ENCODE measurements at regions not wholly inside any gene's neighbourhood (a gene's known extent, or its start where the extent isn't known, plus 50 kb on each side); places are given as distances from the start of the nearest gene placed in this dataset.
"Not testable (repeated sequence)": the region's sequence is repeated elsewhere in the genome, so short reads cannot be mapped to it uniquely, and the experiment has no call there.

GRCh38 chr5:57653636-57654290, 171.2 kb upstream of the ACTBL2 start:
- DNase-seq = no peak

DNA sequence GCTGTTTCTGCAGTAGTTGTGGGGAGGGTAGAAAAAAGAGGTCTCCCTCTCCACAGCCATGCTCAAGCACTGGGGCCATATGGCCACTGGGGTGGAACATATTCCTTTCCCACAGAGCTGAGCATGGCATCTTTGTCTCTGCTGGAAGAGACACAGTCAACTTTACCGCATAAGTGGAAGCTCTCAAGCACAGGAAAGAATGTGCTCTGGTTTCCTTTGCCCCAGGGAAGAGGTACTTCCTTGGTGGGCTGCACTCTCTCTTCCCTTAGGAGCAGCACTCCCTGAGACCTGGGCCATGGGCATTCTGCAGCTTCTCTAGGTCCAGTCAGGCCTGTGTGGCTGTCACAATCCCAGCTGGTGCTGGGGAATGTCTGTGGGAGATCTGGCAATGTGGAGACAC, 168.5 kb upstream of the ACTBL2 start:
- DNase-seq = no peak

DNA sequence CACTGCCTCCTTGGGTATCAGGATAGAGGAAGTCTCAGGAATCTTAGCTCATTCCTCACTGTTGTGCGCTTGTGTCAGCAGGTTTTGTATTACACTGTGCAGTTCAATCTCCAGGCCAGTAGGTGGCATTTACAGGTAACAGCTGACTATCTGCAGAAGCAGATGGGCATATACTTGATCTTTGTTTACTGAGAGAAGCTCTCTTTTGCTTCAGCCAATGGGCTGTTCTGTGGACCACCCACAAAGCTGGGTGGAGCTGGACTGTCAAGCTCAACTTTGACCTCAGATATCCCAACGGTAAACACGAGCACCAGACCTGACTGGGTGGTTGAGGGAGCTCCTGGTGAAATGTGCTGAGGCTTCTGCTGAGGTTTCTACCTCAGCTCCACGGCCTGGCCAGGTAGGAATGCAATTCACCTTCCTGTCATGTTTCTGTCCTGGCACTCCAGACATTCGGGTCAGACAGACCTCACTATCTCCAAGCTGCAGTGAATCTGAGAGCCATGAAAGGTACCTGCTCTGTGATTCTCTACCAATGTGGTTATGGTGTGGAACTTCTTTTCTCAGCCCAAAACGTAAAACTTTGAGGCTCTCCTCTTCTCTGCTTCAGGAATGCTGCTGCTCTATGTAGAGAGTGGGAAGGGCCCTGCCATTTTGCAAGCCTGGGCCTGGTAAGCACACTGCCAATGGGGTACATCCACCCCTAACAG, 167.9 kb upstream of the ACTBL2 start:
- no peak for DNase-seq

DNA sequence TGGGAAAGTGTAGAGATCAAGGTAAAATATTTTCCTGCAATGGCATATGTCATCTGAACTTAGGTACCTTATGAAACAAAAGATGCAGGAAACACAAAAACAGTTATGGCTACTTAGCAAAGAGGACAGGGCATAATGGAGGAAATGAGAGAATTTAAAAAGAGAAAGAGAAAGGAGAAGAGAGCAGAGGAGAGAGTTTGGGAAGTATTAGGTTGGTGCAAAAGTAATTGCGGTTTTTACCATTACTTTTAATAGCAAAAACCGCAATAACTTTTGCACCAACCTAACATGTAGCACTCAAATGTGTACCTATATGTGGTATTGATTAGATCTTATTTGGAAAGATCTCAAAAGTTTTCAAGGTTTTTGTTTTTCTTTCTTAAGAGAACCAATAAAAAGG, 160.1 kb upstream of the ACTBL2 start:
- DNase-seq = no peak

DNA sequence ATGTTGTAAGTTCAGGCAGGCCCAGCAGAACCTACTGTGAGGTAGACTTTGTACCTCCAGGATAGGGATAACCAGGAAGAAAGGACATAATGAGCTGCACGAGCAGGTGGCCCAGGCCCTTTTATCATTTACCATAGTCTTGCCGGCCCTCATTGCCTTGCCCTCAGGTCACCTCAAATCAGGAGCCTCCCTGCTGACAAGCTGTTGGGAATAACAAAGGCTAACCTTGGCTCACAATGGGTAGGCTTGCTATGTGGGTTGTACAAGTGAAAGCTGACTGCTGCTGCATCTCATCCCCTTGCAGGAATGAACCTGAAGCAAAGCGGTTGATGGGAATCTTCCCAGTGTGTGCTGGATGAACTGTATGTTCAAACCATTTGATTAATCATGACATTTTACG, 159.5 kb upstream of the ACTBL2 start:
- no peak for DNase-seq

GRCh38 chr5:57635146-57635777, 152.7 kb upstream of the ACTBL2 start:
- no peak for DNase-seq

DNA sequence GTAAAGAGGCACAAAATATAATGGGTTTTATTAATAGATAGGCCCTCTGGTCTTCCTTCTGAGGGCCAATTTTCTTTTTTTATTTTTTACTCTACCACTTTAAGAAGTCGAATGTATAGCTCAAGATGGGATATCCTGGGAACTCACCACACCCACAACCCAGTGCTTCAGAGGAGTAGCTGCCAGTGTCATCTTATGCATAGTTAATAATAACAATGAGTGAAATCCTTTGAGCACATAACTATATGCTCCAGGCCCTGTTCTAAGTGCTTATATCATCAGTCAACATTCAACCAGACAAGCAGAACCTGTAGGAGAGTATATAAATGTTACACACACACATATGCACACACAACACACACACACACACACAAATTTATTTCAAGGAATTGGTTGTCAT, 150.3 kb upstream of the ACTBL2 start:
- DNase-seq = no peak

DNA sequence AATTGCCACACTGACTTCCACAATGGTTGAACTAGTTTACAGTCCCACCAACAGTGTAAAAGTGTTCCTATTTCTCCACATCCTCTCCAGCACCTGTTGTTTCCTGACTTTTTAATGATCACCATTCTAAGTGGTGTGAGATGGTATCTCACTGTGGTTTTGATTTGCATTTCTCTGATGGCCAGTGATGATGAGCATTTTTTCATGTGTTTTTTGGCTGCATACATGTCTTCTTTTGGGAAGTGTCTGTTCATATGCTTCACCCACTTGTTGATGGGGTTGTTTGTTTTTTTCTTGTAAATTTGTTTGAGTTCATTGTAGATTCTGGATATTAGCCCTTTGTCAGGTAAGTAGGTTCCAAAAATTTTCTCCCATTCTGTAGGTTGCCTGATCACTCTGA, 148.5 kb upstream of the ACTBL2 start:
- not testable (repeated sequence) for DNase-seq

GRCh38 chr5:57627661-57628060, 145.1 kb upstream of the ACTBL2 start:
- no peak for DNase-seq

GRCh38 chr5:57626703-57627102, 144.1 kb upstream of the ACTBL2 start:
- DNase-seq = no peak

DNA sequence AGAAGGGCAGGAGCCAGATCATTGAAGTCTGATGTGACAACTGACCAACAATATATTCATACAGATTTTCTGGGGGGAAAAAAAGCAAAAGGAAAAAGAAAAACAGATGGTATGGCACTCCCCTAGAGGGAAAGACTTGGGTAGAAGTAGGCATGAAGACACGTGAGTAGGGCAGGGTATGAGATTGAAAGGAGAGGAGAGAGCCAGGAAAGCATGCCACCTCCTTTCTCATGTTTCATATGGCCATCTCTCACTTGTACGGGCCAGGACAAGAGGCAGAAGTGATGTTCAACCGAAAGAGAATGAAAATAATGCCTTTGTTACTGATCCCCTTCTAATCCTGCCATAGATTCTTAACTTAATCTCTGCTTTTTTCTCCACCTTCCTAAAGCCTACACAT, 139.0 kb upstream of the ACTBL2 start:
- DNase-seq = no peak

DNA sequence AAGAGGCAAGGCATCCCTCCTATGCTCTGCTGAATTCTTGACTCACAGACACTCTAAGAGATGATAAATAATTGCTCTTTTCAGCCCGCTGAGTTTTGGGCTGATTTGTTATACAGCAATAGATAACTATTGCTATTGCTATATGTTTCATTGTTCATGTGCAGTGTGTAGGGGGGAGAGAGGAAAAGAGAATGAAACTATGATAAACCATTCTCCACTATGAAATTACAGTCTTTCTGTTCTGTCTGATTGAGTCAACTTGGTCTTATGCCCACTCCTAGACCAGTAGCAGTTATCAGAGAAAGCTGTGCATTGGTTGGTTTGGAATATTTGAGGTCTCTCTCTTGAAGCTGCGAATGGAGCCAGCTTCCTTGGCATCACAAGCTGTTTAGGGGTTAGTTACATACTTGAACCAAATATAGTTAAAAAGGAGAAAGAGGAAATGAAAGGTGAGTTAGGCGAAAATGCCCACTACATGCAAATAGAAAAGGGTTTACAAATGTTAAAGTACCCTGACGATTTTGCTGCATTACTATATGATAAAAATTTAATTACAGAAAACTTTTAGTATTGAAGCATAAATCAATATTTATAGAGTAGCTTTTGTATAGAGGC, 136.3 kb upstream of the ACTBL2 start:
- DNase-seq = no peak

GRCh38 chr5:57613741-57614140, 131.1 kb upstream of the ACTBL2 start:
- DNase-seq = no peak

DNA sequence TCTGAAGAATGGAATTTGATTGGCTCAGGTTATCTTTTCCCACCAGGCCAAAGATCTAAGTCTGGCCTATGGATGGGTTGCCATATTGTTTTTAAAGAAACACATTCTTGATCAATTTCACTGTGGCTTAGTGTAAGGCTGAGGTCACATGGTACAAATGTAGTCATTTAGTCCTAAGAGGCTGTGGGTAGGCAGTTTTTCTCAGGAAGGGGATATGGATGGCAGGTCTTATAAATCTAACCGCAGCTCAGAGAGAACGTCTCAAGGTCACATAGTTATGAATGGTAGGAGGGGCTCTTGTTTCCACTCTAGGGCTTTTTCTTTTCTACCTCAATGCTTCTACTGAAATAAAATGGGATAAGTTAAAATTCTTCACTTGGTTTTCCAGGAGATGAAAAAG, 128.6 kb upstream of the ACTBL2 start:
- no peak for DNase-seq

- no peak for DNase-seq
Observed at GRCh38 chr5:57608542-57608941, 125.9 kb upstream of the ACTBL2 start.

DNA sequence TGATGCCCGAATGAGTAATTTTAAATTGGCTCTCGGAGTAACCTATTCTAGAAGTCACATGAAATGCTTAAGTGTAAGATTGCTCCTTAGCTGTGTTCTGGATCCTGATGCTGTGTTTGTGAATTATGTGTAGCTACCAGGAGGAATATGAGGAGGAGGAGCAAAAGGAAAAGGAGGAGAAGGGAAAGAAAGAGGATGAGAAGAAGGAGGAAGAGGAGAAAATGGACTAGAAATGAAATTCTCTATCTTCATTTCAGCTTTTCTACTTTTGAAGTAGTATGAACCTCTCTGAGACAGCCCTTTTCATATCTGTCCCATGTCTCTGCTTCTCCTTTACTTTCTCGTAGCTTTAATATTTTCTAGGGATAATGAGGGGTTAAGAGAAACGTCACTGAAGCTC, 119.4 kb upstream of the ACTBL2 start:
- no peak for DNase-seq

- DNase-seq = no peak
Observed at GRCh38 chr5:57600321-57600720, 117.7 kb upstream of the ACTBL2 start.

GRCh38 chr5:57598756-57599155, 116.1 kb upstream of the ACTBL2 start:
- peak; percentile 1 for DNase-seq

GRCh38 chr5:57598097-57598496, 115.5 kb upstream of the ACTBL2 start:
- DNase-seq = no peak

DNA sequence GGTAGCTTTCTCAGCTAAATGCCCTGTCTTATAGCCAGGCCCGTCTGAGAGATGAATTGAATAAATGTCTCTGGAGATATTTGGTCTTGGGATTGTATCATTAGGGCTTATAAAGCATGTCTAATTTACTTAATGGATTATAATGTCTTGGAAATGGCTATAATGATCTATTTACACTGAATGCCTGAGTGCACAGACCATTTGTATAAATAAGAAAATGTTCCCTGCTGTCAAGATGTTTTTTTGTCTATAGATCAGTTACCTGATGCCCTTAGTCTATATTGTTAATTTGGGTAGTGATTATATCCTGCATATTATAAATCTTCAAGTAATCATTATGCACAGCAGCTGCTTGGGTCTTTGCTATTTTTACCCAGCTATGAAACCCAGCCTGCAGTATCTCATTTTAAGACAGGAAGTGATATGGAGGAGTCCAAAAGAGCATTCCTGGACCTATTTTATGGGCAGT, 112.9 kb upstream of the ACTBL2 start:
- no peak for DNase-seq

- DNase-seq = no peak
Observed at GRCh38 chr5:57594436-57594835, 111.8 kb upstream of the ACTBL2 start.

- DNase-seq = no peak
Observed at GRCh38 chr5:57592236-57592635, 109.6 kb upstream of the ACTBL2 start.

DNA sequence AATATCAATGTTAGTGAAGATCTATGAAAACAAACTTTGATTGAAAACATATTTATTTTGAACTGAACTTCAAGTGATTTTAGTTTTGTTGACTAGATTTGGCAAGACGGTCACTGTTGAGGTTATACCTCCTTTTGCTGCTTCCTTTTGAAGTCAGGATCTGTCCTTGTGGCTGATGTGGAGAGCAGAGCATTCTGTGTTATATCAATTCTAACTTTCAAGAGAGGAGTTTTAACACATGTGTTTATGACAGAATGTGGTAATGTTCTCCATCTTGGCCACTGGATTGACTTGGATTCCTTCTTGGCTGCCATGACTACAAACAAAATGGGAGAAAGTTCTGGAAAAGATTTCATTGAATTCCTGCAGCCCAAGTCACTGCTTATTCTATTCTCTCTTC, 104.0 kb upstream of the ACTBL2 start:
- DNase-seq = no peak

GRCh38 chr5:57582578-57583070, 100.0 kb upstream of the ACTBL2 start:
- DNase-seq = no peak
